ENCODE measurements at regions not wholly inside any gene's neighbourhood (a gene's known extent, or its start where the extent isn't known, plus 50 kb on each side); places are given as distances from the start of the nearest gene placed in this dataset.

DNA sequence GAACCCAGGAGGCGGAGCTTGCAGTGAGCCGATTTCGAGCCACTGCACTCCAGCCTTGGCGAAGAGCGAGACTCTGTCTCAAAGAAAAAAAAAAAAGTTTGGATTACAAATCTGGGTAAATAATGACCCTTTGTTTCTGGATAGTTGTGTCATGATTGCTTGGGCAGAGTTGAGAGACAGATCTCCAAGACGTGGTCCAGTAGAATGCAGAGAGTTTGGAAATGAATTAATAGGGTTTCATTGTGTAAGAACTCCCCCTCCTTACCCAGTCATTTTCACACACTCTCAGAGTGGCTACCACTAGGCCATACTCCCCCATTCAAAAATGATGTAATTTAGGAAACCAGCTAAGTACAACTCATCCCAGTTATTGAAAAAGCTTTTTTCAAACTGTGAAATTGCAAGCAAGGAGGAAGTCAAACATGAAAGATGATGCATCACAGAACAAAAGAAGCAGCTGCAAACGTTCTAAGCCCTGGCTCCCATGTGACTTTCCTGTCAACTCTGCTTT is 1331.9 kb downstream of the AACS start:
- no peaks in the 10 kb centered on the region for H4K20me1 ChIP-seq (replicated peaks in 1 of 2; ENCODE audit: control insufficient read depth in 1 of 2, insufficient read depth in 2 of 2, low read length in 2 of 2)
- H4K8ac ChIP-seq (ENCODE audit: extremely low read depth, insufficient read depth, low read length) = no peak overlapping the region
- H3K4me1 ChIP-seq (replicated peaks in 1 of 4; ENCODE audit: control insufficient read depth in 3 of 4, insufficient read depth in 4 of 4, low read length in 3 of 4) = no peaks in the 10 kb centered on the region
- no peak overlapping the region for H2BK12ac ChIP-seq (ENCODE audit: low read depth, low read length)
- DNase-seq (ENCODE audit: low read depth in 1 of 2, low spot score in 2 of 2) (no peak), FAIRE-seq (no peak)
- no peak overlapping the region for H3K4me2 ChIP-seq (ENCODE audit: insufficient read depth in 1 of 2, low read depth in 2 of 2, low read length in 2 of 2)
- no peaks in the 10 kb centered on the region for H3K23me2 ChIP-seq (ENCODE audit: low read depth, low read length)
- no peak overlapping the region for H2BK5ac ChIP-seq (ENCODE audit: low read depth, low read length)
- H2BK20ac ChIP-seq (ENCODE audit: low read length) = no peak overlapping the region
- H3K18ac ChIP-seq (ENCODE audit: extremely low read depth, low read length) = no peak overlapping the region
- 95% methylated on average over 7 of the region's 7 CpGs; no CpG with 5 or more reads in 1 of the 2 experiments for WGBS, 2 experiments (ENCODE audit: extremely low coverage in 1 of 2, insufficient coverage in 1 of 2, insufficient read length in 1 of 2, insufficient replicate concordance in 2 of 2, low coverage in 1 of 2, low lambda C conversion rate in 2 of 2, missing lambda C conversion rate in 1 of 2)
- H4K5ac ChIP-seq (ENCODE audit: insufficient read length, low read depth, low read length) = no peak overlapping the region
- no peak overlapping the region for H2BK120ac ChIP-seq (replicated peaks; ENCODE audit: low read depth, low read length)
- ChIA-PET CTCF (ENCODE audit: partially characterized antibody) (interaction anchor here (0.8 to 1.1 kb wide), 2 partner anchors 10 to 712 kb away, joined by 3 to 4 read pairs; no protein-coding TSS in a partner anchor), POLR2A (ENCODE audit: partially characterized antibody) (interaction anchor here (0.7 kb wide), 1 partner anchor 216 kb away, joined by 3 read pairs; no protein-coding TSS in a partner anchor)
- no peak overlapping the region for H3K56ac ChIP-seq (replicated peaks; ENCODE audit: insufficient read length, low read depth, low read length)
- H3K4ac ChIP-seq (replicated peaks; ENCODE audit: insufficient read length, low read depth, low read length) = no peak overlapping the region
- no peak overlapping the region for H3K9ac ChIP-seq (replicated peaks in 1 of 4; ENCODE audit: extremely low read depth in 1 of 4, low read depth in 3 of 4, low read length in 3 of 4)
- peaks cover 16% of the 10 kb centered on the region in 2 experiments for H3K9me3 ChIP-seq (ENCODE audit: insufficient read depth in 2 of 2, low read depth in 1 of 2, low read length in 1 of 2)
- H2BK15ac ChIP-seq (ENCODE audit: low read length) = no peak overlapping the region
- H3K27me3 ChIP-seq (replicated peaks in 1 of 4; ENCODE audit: control insufficient read depth in 3 of 4, extremely low read depth in 1 of 4, insufficient read depth in 3 of 4, low read length in 3 of 4) = no peaks in the 10 kb centered on the region
- no peak overlapping the region for H3K14ac ChIP-seq (ENCODE audit: insufficient read length)
- H3K27ac ChIP-seq (ENCODE audit: low read depth, low read length) = no peak overlapping the region
- no peak overlapping the region for H2AK5ac ChIP-seq (ENCODE audit: low read depth, low read length)
- no peak overlapping the region for H2AFZ ChIP-seq (ENCODE audit: low read length)
- H3K23ac ChIP-seq (ENCODE audit: insufficient read length) = no peak overlapping the region
- H3K36me3 ChIP-seq (ENCODE audit: control insufficient read depth in 2 of 4, insufficient read depth in 4 of 4, low read length in 3 of 4) = no peaks in the 10 kb centered on the region
- H4K91ac ChIP-seq (replicated peaks; ENCODE audit: insufficient read length, low read length) = no peak overlapping the region
- H3K79me1 ChIP-seq (ENCODE audit: low read depth, low read length) = no peaks in the 10 kb centered on the region
- no peaks in the 10 kb centered on the region for H3K79me2 ChIP-seq (ENCODE audit: control insufficient read depth in 1 of 2, insufficient read depth in 2 of 2, low read length in 2 of 2)
- H3K4me3 ChIP-seq (ENCODE audit: extremely low read depth in 1 of 4, insufficient read depth in 2 of 4, low read depth in 3 of 4, low read length in 4 of 4) = no peak overlapping the region
- no peak for TF ChIP-seq MAFK (IDR thresholded peaks at IDR 0.05; ENCODE audit: low read depth, low read length)
- no peak for TF ChIP-seq RFX5 (IDR thresholded peaks at IDR 0.05; ENCODE audit: borderline replicate concordance, low read depth, low read length)
- TF ChIP-seq CBX5 (IDR thresholded peaks at IDR 0.05; ENCODE audit: low read depth, low read length) = no peak
- TF ChIP-seq RNF2 (IDR thresholded peaks at IDR 0.05; ENCODE audit: borderline replicate concordance, low read depth, low read length, missing control alignments, poor library complexity, severe bottlenecking) = no peak
- no peak for TF ChIP-seq SP4 (IDR thresholded peaks at IDR 0.05; ENCODE audit: low read length)
- TF ChIP-seq RXRA (IDR thresholded peaks at IDR 0.05; ENCODE audit: insufficient read depth, low read depth, low read length) = no peak
- no peak for TF ChIP-seq SUZ12 (IDR thresholded peaks at IDR 0.05; ENCODE audit: low read length)
- no peak for TF ChIP-seq TAF1 (IDR thresholded peaks at IDR 0.05; ENCODE audit: low read depth, low read length)
- TF ChIP-seq, protein P1, sequence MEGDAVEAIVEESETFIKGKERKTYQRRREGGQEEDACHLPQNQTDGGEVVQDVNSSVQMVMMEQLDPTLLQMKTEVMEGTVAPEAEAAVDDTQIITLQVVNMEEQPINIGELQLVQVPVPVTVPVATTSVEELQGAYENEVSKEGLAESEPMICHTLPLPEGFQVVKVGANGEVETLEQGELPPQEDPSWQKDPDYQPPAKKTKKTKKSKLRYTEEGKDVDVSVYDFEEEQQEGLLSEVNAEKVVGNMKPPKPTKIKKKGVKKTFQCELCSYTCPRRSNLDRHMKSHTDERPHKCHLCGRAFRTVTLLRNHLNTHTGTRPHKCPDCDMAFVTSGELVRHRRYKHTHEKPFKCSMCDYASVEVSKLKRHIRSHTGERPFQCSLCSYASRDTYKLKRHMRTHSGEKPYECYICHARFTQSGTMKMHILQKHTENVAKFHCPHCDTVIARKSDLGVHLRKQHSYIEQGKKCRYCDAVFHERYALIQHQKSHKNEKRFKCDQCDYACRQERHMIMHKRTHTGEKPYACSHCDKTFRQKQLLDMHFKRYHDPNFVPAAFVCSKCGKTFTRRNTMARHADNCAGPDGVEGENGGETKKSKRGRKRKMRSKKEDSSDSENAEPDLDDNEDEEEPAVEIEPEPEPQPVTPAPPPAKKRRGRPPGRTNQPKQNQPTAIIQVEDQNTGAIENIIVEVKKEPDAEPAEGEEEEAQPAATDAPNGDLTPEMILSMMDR (IDR thresholded peaks at IDR 0.05; ENCODE audit: control extremely low read depth in 1 of 3, insufficient read depth in 1 of 3, low read depth in 1 of 3, low read length in 3 of 3) = no peak
- no peak for TF ChIP-seq PHF8 (conservative IDR thresholded peaks at IDR 0.05; ENCODE audit: low read depth, low read length)
- TF ChIP-seq CREB1 (IDR thresholded peaks at IDR 0.05) = no peak
- TF ChIP-seq SAP30 (IDR thresholded peaks at IDR 0.05; ENCODE audit: insufficient read depth, insufficient replicate concordance, low read length) = no peak
